ENCODE measurements at regions not wholly inside any gene's neighbourhood (a gene's known extent, or its start where the extent isn't known, plus 50 kb on each side); places are given as distances from the start of the nearest gene placed in this dataset.

DNA sequence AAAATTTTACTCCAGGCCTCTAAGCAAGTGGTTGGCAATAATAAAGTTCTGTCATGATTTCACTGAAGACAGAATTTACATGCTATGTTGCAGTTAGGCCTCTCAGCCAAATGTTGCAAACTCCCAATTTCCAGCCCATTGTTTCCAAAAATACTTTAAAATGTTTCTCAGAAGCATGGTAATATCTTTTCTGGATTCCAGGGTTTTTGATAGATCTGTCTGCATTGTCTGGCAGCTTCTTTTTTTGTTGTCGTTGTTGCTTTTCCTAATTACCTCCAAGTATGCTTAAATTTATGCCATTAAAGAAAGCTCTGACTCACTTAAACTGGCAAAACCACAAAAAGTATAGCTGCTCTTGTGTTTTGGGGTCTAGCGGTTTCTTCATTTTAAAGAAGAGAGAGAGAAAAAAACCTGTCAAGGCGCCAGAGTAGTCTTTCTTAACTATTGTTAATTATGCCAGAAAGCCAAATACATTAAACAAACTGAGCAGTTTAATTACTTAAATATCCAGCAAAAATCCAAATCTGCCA, 97.0 kb downstream of the AGTR2 start:
- Histone ChIP-seq H3K4me2 (replicated peaks; ENCODE audit: low read depth, low read length, poor library complexity, severe bottlenecking) (no peak overlapping the region), H4K20me1 (ENCODE audit: control insufficient read depth, insufficient read depth, low read length, poor library complexity, severe bottlenecking) (no peaks in the 10 kb centered on the region), H3K9me3 (ENCODE audit: control extremely low read depth in 1 of 3, control insufficient read depth in 2 of 3, insufficient read depth in 1 of 3, low read length in 2 of 3) (no peaks in the 10 kb centered on the region), H3K4me1 (ENCODE audit: control insufficient read depth in 2 of 2, insufficient read depth in 2 of 2, low read length in 2 of 2) (no peaks in the 10 kb centered on the region), H3K79me2 (ENCODE audit: control insufficient read depth, insufficient read depth, low read length) (no peaks in the 10 kb centered on the region), H2AFZ (ENCODE audit: insufficient read depth, low read depth, low read length, poor library complexity, severe bottlenecking) (no peak overlapping the region), H3K27ac (ENCODE audit: low read length in 2 of 2) (no peak overlapping the region), H3K36me3 (replicated peaks in 1 of 2; ENCODE audit: control extremely low read depth in 1 of 2, control insufficient read depth in 1 of 2, extremely low read depth in 1 of 2, insufficient read depth in 2 of 2, low read length in 1 of 2) (no peaks in the 10 kb centered on the region), H3K27me3 (replicated peaks in 1 of 4; ENCODE audit: control extremely low read depth in 1 of 4, control insufficient read depth in 3 of 4, insufficient read depth in 4 of 4, low read length in 3 of 4) (no peaks in the 10 kb centered on the region), H3K9ac (ENCODE audit: low read length) (no peak overlapping the region), H3K4me3 (ENCODE audit: control extremely low read depth in 1 of 5, extremely low read depth in 1 of 5, insufficient read depth in 1 of 5, low read depth in 2 of 5, low read length in 4 of 5) (no peak overlapping the region)
- Mint-ChIP-seq H3K4me3 (no peak overlapping the region), H3K27me3 (no peaks in the 10 kb centered on the region), H3K4me1 (no peaks in the 10 kb centered on the region), H3K27ac (no peak overlapping the region), H3K9me3 (ENCODE audit: insufficient read depth) (no peaks in the 10 kb centered on the region)
- ChIA-PET POLR2A (no interaction called here), CTCF (no interaction called here)
- DNase-seq (no peak), ATAC-seq (ENCODE audit: low read depth) (no peak)
- intact Hi-C loops (cut with micrococcal nuclease): no loop called here
- TF ChIP-seq, protein P1, sequence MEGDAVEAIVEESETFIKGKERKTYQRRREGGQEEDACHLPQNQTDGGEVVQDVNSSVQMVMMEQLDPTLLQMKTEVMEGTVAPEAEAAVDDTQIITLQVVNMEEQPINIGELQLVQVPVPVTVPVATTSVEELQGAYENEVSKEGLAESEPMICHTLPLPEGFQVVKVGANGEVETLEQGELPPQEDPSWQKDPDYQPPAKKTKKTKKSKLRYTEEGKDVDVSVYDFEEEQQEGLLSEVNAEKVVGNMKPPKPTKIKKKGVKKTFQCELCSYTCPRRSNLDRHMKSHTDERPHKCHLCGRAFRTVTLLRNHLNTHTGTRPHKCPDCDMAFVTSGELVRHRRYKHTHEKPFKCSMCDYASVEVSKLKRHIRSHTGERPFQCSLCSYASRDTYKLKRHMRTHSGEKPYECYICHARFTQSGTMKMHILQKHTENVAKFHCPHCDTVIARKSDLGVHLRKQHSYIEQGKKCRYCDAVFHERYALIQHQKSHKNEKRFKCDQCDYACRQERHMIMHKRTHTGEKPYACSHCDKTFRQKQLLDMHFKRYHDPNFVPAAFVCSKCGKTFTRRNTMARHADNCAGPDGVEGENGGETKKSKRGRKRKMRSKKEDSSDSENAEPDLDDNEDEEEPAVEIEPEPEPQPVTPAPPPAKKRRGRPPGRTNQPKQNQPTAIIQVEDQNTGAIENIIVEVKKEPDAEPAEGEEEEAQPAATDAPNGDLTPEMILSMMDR (IDR thresholded peaks at IDR 0.05): no peak
- TF ChIP-seq EZH2 (IDR thresholded peaks at IDR 0.05; ENCODE audit: borderline replicate concordance, insufficient read depth, low read depth, low read length, poor library complexity, severe bottlenecking): no peak
- WGBS (ENCODE audit: insufficient coverage): no CpG with 5 or more reads among the region's 3 CpGs

DNA sequence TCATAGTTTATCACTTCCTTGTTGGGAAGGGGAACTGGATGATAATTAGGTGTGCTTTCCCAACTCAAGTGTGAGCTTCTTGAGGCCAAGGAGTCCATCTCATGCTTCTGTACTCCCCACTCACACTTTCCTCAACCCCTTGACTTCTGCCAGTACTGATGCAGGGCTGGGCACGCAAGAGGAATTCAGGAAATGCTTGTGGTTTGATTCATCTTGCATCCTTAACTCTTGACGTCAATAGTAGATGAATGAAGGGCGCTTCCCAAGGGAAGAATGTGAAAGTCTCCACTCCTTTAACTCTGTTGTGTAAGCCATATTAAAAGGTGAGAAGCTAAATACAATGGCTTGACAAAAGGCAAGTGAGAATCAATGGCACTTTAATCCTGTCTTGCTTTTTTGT, 101.8 kb downstream of the AGTR2 start:
- Histone ChIP-seq H3K4me1 (ENCODE audit: control insufficient read depth in 2 of 2, insufficient read depth in 2 of 2, low read length in 2 of 2) (no peaks in the 10 kb centered on the region), H3K79me2 (ENCODE audit: control insufficient read depth, insufficient read depth, low read length) (no peaks in the 10 kb centered on the region), H2AFZ (ENCODE audit: insufficient read depth, low read depth, low read length, poor library complexity, severe bottlenecking) (no peak overlapping the region), H4K20me1 (ENCODE audit: control insufficient read depth, insufficient read depth, low read length, poor library complexity, severe bottlenecking) (no peaks in the 10 kb centered on the region), H3K27me3 (replicated peaks in 1 of 4; ENCODE audit: control extremely low read depth in 1 of 4, control insufficient read depth in 3 of 4, insufficient read depth in 4 of 4, low read length in 3 of 4) (no peaks in the 10 kb centered on the region), H3K9ac (ENCODE audit: low read length) (no peak overlapping the region), H3K4me3 (ENCODE audit: control extremely low read depth in 1 of 5, extremely low read depth in 1 of 5, insufficient read depth in 1 of 5, low read depth in 2 of 5, low read length in 4 of 5) (no peak overlapping the region), H3K9me3 (ENCODE audit: control extremely low read depth in 1 of 3, control insufficient read depth in 2 of 3, insufficient read depth in 1 of 3, low read length in 2 of 3) (no peaks in the 10 kb centered on the region), H3K27ac (ENCODE audit: low read length in 2 of 2) (no peak overlapping the region), H3K4me2 (replicated peaks; ENCODE audit: low read depth, low read length, poor library complexity, severe bottlenecking) (no peak overlapping the region), H3K36me3 (replicated peaks in 1 of 2; ENCODE audit: control extremely low read depth in 1 of 2, control insufficient read depth in 1 of 2, extremely low read depth in 1 of 2, insufficient read depth in 2 of 2, low read length in 1 of 2) (no peaks in the 10 kb centered on the region)
- CTCF ChIA-PET: interaction anchor here (0.6 kb wide), 1 partner anchor 922 kb away, joined by 5 read pairs; no protein-coding TSS in a partner anchor
- DNase-seq (no peak), ATAC-seq (ENCODE audit: low read depth) (no peak)
- Mint-ChIP-seq H3K27me3 (no peaks in the 10 kb centered on the region), H3K27ac (no peak overlapping the region), H3K4me1 (no peaks in the 10 kb centered on the region), H3K9me3 (ENCODE audit: insufficient read depth) (no peaks in the 10 kb centered on the region), H3K4me3 (no peak overlapping the region)
- TF ChIP-seq EZH2 (IDR thresholded peaks at IDR 0.05; ENCODE audit: borderline replicate concordance, insufficient read depth, low read depth, low read length, poor library complexity, severe bottlenecking): no peak
- TF ChIP-seq, protein P1 (IDR thresholded peaks at IDR 0.05): no peak
- POLR2A ChIA-PET: no interaction called here
- WGBS (ENCODE audit: insufficient coverage): no CpG with 5 or more reads among the region's 3 CpGs
- intact Hi-C loops (cut with micrococcal nuclease): no loop called here
